GM21576 (cell line): ENCODE measurements at regions not wholly inside any gene's neighbourhood (a gene's known extent, or its start where the extent isn't known, plus 50 kb on each side); places are given as distances from the start of the nearest gene placed in this dataset.

Experiments
- ATAC-seq: cut with Tn5 transposase; IDR thresholded peaks from one replicate; pipeline ENCODE4 v1.9.1; 2021; ENCODE audit warnings: mild to moderate bottlenecking, moderate library complexity; ENCODE audit not compliant: unreplicated experiment

DNA sequence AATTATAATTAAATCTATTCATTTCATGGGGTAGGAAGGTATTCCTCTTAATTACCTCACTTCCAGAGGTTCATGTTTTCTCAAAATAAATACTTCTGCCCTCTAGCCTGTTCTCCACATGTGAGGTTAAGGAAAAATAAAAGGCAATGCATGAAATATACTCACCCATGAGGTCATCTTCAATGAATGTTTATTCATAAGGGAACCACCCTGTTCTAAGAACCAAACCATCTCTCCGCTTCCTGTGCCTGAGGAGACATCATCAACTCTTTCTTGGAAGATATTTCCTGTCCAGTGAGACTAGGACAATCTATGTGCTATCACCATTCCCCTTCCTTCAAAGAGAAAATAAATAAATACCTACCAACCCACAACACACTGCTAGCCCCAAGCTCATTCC lies 513.7 kb upstream of the PLXNA2 start:
- ATAC-seq, result no peak

DNA sequence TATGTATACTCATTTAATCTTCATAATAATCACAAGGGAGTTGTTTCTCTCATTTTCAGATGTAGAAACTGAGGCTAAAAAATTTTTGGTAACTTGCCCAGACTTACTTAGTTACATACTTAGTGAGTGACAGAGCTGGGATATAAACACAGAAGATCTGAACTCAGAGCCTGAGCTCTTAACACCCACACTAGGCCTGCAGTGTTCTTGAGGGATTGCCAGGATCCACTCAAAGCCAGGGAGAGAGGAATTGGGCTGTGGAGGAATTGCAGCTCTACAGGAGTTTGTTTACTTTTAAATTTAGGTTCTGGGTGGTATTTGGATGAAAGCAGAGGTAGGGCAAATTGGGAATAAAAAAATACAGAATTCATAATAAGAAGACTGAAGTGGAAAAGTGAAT lies 515.1 kb upstream of the PLXNA2 start:
- ATAC-seq, result no peak

DNA sequence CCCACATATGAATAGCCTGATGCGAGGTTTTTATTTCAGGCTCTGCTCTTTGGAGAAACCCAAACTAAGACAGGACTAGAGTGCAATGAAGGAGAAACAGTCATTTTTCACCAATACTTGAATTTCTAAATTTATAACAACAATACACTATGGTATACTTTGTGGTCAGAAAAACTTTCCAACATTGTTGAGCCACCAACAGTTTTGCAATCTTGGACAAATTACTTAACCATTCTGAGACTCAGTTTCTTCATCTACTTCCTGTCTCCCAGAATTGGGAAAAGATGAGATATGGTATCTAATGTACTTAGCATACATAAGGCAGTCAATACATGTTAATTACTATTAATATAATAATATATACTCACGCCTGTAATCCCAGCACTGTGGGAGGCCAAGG lies 519.8 kb upstream of the PLXNA2 start:
- ATAC-seq, result no peak

DNA sequence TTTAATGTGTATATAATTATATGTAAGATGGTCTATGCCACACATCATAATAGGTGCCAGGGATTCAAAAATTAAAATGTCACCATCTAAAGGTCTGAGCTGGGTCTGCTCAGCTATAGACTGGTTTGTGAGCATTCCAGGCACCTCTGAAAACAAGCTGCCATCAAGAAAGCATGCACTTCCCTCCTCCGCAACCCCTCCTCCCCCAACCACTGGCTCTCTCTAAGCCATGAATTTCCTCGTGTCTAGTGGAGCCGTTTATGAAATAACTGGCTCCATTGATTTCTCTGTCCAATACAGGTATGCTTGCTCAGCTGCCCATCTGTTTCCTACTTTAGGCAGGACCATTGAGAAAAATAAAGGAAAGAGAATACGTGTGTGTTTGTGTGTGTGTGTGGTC lies 522.6 kb upstream of the PLXNA2 start:
- ATAC-seq, result no peak

DNA sequence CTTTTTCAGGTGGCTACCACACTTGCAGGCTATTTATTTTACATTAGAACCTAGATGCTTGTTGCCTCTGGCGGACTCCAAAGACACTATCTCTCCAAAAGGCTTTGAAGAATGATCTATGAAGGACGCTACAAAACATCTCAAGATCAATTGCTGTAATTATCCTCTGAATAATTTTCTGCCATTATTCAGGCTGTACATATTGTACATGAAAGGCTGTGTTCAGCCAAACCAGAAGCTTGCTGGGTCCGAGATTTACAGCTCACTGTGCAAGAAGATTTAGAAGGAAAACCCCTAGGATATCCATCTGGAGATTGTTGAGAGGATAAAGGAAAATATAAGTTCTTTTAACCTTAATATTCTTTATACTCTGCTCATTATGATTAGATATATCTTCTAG lies 523.6 kb upstream of the PLXNA2 start:
- ATAC-seq, result no peak

DNA sequence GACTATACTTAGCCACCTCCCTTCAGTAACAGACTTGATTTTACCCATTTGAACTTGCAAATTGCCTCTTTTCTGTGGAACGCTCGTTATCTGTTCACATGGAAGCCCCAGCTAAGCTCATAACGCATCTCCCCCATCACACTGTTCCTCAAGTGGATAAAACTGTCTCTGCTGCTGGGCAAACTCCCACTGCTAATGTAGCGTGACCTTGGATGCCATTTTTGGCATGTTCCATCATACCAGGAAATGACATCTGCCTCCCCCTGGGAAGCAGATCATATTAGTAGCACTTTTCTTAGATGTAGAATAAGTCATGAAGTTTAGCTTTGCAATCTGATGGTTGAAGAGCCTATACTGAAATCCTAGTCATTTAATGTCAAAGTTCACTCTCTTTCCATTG lies 528.7 kb upstream of the PLXNA2 start:
- no peak for ATAC-seq

DNA sequence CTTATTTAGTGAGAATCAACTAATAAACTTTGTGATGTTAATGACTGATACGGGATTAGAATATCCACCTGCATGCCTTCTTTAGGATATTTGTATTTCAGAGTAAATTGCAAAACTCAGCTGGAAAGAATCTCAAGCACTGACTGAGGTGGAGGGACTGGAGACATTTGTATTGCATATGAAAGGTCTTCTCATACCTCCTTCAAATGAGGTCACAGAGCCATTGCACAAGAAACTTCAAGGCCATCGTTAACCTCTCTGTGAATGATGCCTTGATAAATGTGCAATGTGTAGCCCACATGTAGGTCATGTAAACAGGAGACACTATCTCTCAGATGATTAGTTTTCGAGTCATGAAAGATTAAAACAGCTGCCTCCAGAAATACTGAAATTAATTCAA lies 531.7 kb upstream of the PLXNA2 start:
- no peak for ATAC-seq

DNA sequence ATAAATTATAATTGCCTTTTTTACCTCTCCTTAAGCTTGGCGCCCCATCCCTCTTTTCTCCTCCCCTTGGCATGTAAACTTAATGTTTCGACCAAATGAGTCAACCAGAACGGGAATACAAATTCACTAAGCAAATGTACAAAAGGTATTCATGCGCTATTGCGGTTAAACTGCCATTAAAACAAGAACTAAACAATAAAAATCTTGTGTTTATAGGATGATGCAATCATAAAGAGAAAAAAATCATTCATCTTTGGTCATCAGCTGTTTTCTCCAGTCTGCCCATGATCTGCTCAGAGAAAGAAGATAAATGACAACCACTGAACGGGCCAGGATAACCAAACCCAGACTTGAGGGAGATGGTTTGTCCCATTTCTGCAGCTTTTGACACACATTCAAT lies 534.2 kb upstream of the PLXNA2 start:
- no peak for ATAC-seq

DNA sequence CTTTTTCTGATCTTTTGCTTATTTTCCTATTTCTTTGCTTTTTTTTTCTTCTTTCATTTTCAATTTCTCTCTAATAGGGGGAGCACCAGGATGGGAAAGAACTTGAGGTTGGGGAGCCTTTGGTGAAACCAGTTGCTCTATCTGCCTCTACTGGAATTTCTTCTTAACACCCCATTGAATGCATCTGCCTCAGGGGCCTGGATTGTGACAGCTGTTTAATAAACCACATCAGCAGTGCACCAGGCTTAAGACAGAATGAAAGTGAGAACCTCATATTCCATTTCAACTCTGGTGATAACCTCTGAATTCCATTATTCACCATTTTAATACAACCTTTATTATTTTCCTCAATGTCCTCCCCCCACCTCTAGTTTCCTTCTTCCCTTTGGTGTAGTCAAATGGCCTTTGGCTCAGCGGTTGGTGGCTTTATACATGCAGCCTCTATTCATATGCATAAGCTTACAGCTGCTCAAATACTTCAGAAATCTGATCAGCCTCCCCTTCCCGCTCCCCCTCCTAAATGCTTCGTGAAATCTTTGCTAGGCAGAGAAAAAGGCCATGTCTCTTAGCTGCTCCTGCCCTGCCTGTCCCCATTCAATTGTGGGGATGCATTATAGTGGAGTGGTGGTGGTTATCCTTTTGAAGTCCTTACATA lies 537.3 kb upstream of the PLXNA2 start:
- no peak for ATAC-seq

DNA sequence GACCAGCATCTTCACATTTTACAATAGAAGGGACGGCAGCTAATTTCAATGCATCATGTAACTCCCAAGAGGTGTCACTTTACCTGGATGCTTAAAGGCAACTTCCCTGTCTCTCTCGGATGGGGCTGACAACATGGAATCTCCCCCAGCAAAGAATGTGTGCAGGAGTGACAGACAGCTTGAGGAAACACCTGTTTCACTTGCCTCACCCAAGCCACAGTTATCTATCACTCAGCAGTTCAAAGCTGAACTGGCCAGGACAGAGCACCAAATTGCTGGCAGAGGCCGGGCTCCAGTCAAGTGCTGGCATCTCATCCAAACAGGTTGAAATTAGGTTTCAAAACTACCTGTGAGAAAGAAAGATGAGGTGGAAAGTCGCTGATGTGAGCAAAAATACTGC lies 538.0 kb upstream of the PLXNA2 start:
- ATAC-seq, result no peak

DNA sequence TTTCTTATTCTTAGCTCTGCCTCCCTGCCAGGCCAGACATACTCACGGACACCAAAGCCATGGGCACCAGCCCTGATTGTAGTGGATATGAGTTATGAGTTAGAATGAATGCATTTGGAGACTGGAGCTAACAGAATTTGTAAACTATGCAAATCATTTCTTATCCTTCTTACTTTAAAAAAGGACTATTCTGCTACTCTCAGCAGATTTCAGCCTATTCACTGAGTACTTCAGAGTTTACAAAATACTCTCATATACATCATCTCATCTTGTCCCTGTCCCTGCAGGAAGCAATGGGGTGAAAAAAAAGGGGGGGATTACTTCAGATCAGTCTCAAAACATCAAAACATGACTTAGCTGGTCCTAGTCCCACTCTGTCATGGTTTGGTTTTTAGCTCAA lies 541.4 kb upstream of the PLXNA2 start:
- no peak for ATAC-seq

DNA sequence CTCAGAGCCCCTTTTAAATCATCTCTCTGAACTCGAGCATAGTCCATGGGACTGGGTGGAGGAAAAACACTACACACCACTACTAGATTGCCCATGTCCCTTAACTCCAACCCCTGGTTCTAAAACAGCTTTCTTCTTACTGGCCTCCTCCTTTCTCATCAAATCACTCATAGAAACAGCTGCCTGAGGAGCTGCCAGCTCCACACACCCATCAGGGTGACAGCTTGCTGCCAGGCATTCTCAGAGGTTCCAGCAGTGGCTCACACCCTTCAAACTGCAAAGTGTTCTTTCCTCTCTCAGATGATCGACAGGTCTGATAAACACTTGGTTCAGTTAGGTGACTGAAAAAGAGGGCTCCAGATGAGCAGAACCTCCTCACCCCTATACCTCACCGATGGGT lies 543.0 kb upstream of the PLXNA2 start:
- no peak for ATAC-seq

DNA sequence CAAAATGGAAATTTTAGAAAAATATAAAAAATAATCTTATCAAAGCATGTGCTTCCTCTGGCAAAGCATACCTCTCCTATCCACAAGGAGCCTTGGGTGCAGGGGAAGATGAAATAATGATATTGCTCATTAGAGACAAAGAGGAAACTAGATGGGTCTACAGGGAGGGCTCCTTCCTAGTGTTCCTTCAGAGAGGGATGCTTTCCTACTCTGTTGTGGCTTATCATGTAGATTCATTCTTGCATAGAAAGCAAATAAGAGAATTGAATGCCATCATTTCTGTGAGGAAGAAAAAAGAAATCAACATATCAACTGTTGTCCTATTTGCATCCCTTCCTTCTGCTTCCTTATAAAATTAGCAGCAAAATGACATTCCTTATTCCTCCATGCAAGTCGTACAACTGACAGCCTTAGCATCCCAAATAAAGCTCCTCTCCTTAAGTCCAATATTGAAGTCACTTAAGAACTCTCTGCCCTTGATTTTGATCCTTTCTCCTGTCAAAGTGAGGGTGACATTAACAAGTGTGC lies 543.9 kb upstream of the PLXNA2 start:
- ATAC-seq, result no peak

DNA sequence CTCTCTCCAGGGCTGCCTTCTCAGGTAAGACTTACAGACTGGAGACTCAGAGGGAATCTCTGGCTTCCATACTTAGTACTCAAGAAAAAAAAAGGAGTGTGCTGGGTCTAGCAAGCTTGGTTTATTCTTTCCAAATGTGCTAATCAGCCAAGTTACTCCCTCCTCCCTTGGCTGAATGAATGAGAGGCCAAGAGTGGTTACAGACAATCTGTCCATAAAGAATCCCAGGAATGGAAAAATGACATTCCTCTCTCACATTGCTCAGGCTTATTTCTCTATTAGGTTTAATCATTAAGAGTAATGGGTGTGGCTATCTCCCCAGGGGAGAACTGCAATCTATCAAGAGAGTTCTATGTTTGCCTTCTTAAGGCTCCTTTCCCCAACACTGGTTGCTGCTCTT lies 547.3 kb upstream of the PLXNA2 start:
- no peak for ATAC-seq

DNA sequence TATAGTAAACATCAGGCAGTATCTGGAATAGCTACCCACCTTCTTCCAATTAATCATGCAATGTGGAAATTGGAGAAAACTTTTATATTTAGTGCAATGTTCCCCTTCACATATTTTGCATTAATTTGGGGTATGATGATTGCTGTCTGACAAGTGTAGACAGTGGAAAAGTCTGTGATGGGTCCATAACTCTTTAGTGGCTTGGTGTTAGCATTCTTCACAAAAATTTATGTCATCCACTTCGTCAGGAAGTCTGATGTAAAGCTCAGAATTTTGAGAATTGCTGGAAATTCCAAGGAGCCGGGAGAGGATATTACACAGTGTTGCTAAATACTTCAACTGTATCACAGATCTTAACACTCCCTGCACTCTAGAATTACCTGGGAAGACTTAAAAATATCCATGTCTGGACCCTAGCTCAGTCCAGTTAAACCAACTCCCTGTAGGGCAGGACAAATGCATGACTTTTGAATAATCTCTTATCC lies 549.7 kb upstream of the PLXNA2 start:
- ATAC-seq, result no peak

DNA sequence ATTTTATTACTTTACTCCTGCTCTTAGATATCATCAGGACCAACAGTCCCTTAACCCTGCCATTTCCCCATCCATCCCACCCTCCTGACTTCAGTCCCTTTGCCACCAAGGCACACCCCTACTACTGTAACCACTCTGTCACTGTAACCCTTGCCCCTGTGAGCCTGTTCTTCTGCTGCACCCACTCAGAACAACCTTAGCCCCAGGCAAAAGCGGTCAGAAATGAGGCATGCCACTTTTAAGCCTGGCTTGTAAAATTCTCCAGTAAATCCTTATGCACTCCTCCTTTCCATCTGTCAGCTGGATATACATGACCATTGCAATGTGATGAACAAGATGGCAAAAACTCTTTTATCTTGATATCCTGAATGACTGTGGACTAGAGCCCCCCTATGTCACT lies 555.0 kb upstream of the PLXNA2 start:
- no peak for ATAC-seq

DNA sequence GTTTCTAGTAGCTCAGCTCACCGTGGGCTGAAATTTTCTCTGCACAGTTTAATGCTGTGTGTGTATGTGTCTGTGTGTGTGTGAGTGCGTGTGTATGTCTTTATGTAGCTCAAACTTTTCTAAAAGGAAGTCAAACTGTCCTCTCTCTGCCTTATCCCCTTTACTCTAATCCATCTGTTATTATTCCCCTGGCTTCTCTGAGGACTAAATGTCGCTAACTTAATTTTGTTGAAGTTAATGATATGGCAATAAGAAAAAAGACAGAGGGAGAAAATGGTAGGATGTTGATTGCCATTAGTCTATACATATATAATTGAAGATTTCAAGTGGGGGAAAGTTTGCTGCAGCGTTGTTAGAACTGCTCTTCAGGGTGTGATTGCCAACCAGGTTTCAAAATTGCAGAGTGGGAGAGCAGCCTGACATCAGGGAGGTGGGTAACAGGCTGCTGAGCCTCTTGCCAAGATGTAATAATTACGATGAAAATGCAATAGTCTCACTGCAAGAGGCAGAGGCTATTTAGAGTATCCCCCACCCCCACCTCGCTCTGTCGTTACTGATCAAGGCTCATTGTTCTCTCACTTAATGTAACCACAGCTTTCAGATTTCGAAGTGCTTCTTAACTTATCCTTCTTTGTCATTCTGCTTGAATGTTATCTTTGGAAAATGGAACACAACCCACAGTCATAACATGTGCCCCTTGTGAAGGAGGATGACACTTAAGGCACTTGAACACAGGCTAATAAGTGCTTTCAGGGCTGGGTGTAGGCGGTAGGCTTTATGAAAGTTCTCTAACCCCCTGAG lies 559.0 kb upstream of the PLXNA2 start:
- ATAC-seq, result no peak

DNA sequence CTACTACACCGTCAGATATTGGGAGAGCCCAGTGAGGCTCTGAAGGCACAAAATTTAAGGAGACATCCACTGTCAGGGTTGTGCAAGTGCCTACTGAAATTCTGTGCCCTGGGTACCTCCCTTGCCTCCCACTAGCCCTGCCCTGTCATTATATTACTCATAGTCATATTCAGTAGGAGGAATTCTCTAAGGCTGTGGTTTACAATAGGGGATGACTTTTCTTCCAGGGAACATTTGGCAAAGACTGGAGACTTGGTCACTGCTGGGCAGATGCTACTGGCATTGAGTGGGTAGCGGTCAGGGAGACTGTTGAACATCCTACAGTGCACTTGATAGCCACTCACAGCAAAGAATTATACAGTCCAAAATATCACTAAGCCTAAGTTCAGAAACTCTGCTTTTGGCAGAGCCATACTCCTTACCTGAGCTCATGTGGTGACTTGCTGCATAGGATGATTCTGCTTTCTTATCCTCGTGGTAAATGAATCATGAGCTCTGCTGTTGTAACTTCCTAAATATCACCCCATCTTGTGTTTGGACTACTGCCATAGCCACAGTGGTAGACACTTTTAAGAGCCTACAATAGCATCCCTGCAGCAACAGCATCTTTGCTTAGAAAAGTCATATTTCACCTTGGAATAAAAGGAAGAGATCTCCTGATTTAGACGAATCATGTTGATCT lies 563.4 kb upstream of the PLXNA2 start:
- no peak for ATAC-seq

DNA sequence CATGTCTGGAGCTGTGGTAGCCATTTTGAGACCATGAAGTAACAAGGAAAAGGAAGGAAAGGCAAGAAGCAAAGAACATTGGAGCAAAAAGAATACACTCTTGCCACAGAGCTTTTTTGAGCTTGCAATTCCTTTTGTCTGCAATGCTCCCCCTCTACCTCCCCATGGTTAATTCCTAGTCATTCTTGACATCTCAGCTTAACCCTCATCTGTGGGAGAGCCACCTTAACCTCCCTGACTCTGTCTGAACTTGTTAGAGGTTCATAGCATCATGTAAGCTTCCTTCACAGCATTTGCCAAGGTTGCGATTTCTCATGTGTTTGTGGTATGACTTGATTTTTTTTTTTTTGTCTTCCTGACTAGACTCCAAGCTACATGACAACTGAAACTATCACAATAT lies 564.1 kb upstream of the PLXNA2 start:
- ATAC-seq, result no peak

DNA sequence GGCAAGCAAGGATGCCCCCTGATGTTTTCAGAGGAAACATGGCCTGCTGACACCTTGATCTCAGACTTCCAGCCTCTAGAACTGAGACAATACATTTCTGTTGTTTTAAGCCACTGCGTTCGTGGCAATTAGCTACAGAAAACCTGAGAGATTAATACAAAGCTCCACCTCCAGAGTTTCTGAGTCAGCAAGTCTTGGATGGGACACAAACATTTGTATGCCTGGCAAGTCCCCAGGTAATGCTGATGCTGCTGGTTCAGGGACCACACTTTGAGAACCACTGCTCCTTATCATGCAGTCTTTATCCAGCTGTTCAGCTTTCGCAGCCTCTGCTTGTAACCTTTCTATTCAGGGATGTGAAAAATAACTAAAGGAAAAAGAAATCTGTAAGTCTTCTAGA lies 565.7 kb upstream of the PLXNA2 start:
- ATAC-seq, result no peak

DNA sequence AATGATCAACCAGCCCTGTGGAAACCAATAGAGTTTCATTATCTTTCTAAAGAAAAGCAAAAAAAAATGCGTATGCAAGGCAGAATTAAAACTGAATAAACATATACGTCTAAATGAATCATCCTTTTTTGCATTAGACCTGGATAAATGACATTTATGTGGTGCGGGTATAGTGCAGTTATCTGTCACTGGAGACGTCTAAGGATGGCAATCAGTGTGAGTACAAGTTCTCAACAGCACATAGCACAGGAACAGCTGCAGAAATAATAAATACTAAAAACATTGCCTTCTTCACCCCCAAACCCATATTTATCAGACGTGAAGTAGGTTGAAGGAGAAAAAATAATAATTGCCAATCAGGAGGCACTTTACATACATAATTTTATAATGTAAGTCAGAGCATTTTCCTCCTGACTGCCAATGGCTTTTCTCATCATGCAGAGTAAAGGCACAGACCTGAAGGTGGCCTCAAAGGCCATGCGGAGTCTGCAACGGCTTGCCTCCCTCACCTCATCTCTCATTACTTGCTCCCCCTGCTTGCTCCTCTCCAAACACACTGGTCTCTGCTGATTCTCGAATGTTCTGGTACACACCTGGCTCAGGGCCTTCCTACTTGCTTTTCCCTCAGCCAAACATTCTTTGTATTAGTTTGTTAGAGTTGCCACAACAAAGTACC lies 574.7 kb upstream of the PLXNA2 start:
- no peak for ATAC-seq
